Body of pancreas (tissue), 4 donors: ENCODE measurements at regions not wholly inside any gene's neighbourhood (a gene's known extent, or its start where the extent isn't known, plus 50 kb on each side); places are given as distances from the start of the nearest gene placed in this dataset.

Experiments
- ATAC-seq: fragments of 150-250 bp; one replicate; pipeline ENCODE4 v1.9.1; 2016
- DNase-seq, 4 donors: peaks; one replicate each; pipeline ENCODE4 v3.0.0-alpha.2; 2019
- H3K27ac ChIP-seq, 4 donors: fragments of 200-600 bp; sonication (generic); 1 replicate in 3 of 4; 2 replicates in 1 of 4; pipeline versions ENCODE4 v1.5.1 to v1.6.1; 2016 to 2019; ENCODE audit warnings: mild to moderate bottlenecking in 1 of 4, mixed read lengths in 1 of 4, moderate library complexity in 1 of 4
- H3K27me3 ChIP-seq, 2 donors: fragments of 200-600 bp; sonication (generic); one replicate each; pipeline ENCODE4 v1.6.0; 2016; ENCODE audit warnings: mild to moderate bottlenecking in 1 of 2
- H3K36me3 ChIP-seq, 2 donors: fragments of 200-600 bp; sonication (generic); replicated peaks in 1 of 2; 2 replicates each; pipeline ENCODE4 v1.5.1; 2016; ENCODE audit warnings: low read depth in 2 of 2; ENCODE audit not compliant: insufficient read depth in 1 of 2
- H3K4me1 ChIP-seq: fragments of 200-600 bp; sonication (generic); one replicate; pipeline ENCODE4 v1.6.0; 2016
- H3K4me3 ChIP-seq, 2 donors: fragments of 200-600 bp; sonication (generic); 1 replicate in 1 of 2; 2 replicates in 1 of 2; pipeline ENCODE4 v1.5.1; 2016 to 2019
- H3K9me3 ChIP-seq, 3 donors: fragments of 200-600 bp; sonication (generic); 1 replicate in 2 of 3; 2 replicates in 1 of 3; pipeline ENCODE4 v1.5.1; 2016
- POLR2A ChIP-seq, 3 donors: fragments of 450-650 bp; IDR thresholded peaks; one replicate each; pipeline ENCODE4 v1.6.1; 2016; ENCODE audit warnings: antibody characterized with exemption in 3 of 3, mild to moderate bottlenecking in 2 of 3
- WGBS, 2 donors: methylation state at CpG; one replicate each; pipeline ENCODE4 v1.1.5; 2017; 5-methylcytosine and 5-hydroxymethylcytosine counted together
- intact Hi-C: fragments of 100-400 bp; cut with DNase I; formaldehyde crosslinking; loops from one replicate; pipeline ENCODE4 v1.15.1; 2023
- TF ChIP-seq, protein P1 (sequence below), 7 experiments: fragments of 450-650 bp in 4 of 7; fragments of 200-600 bp in 3 of 7; sonication (generic) in 3 of 7; IDR thresholded peaks; one replicate each; pipeline ENCODE4 v1.5.1; 2016 to 2019; ENCODE audit warnings: antibody characterized with exemption in 7 of 7

GRCh38 chr2:7450188-7450832 lies 533.1 kb downstream of the RNF144A start:
- DNase-seq: no peak
- no peaks in the 10 kb centered on the region for H3K4me1 ChIP-seq
- H3K9me3 ChIP-seq: no peaks in the 10 kb centered on the region
- H3K36me3 ChIP-seq: no peaks in the 10 kb centered on the region
- H3K27me3 ChIP-seq: no peaks in the 10 kb centered on the region
- TF ChIP-seq POLR2A (IDR thresholded peaks at IDR 0.05): no peak
- TF ChIP-seq, protein P1, sequence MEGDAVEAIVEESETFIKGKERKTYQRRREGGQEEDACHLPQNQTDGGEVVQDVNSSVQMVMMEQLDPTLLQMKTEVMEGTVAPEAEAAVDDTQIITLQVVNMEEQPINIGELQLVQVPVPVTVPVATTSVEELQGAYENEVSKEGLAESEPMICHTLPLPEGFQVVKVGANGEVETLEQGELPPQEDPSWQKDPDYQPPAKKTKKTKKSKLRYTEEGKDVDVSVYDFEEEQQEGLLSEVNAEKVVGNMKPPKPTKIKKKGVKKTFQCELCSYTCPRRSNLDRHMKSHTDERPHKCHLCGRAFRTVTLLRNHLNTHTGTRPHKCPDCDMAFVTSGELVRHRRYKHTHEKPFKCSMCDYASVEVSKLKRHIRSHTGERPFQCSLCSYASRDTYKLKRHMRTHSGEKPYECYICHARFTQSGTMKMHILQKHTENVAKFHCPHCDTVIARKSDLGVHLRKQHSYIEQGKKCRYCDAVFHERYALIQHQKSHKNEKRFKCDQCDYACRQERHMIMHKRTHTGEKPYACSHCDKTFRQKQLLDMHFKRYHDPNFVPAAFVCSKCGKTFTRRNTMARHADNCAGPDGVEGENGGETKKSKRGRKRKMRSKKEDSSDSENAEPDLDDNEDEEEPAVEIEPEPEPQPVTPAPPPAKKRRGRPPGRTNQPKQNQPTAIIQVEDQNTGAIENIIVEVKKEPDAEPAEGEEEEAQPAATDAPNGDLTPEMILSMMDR (IDR thresholded peaks at IDR 0.05): no peak
- ATAC-seq: no peak
- no peak overlapping the region for H3K27ac ChIP-seq
- intact Hi-C loops: no loop called here
- no peak overlapping the region for H3K4me3 ChIP-seq
- WGBS, 2 donors: 83 to 86% methylated on average over 8 of the region's 8 CpGs

DNA sequence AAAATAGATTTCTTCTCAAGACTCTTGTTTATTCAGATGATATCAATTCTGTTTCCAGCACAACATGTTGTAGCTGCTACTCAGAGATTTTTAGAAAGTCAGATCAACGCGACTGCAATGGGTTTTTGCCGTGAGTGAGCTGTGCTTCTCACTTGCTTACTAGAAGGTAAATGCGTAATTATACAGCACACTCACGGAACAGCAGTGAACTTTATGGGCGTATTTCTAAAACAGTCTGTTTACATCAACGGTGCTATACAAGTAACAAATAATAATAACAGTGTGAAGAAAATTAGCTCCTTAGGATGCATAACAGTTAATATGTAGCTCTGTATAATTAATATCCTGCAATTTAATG lies 533.6 kb downstream of the RNF144A start:
- Histone ChIP-seq H3K4me3 (no peak overlapping the region), H3K9me3 (no peaks in the 10 kb centered on the region), H3K36me3 (no peaks in the 10 kb centered on the region), H3K27me3 (no peaks in the 10 kb centered on the region), H3K27ac (no peak overlapping the region), H3K4me1 (no peaks in the 10 kb centered on the region)
- DNase-seq (no peak), ATAC-seq (no peak)
- intact Hi-C loops: no loop called here
- TF ChIP-seq, protein P1 (IDR thresholded peaks at IDR 0.05): no peak
- no peak for TF ChIP-seq POLR2A (IDR thresholded peaks at IDR 0.05)
- 78 to 81% methylated on average over 7 of the region's 7 CpGs for WGBS, 2 donors

DNA sequence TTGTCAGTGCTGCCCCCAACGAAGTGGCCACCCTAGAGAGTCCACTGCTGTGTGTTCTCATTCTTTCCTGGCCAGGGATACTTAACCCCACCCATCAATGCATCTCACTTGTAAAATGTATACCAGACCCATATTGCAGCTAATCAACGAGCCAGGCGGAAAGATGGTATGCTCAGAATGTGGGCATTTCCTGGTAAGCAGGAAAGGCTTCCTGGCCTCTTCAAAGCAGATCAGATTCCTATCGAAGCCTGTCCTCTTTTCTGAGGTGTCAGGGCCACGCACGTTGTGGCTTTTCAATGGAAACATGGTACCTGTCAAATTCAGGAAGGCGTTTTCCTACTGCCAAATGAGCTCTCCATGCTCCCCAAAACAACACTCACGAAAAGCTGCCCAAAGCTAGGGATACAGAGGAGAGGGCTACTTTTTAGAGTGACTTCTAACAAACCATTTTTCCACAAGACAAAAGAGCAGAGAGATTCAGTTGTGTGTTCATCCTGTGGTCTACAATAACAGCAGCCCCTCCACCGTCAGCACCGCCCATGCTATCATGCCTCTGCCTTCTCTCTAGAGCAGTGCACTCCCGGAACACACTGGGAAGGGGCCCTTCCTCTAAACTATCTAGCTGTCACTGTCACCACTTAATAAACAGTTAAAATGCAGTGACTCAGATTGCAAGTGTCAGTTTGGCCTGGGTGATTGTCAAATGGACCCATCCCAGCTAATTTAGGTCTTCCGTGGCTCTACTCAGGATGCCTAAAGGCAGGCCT lies 535.1 kb downstream of the RNF144A start:
- no peak for DNase-seq
- TF ChIP-seq, protein P1 (IDR thresholded peaks at IDR 0.05): no peak
- TF ChIP-seq POLR2A (IDR thresholded peaks at IDR 0.05): no peak
- Histone ChIP-seq H3K27me3 (no peaks in the 10 kb centered on the region), H3K27ac (no peak overlapping the region), H3K4me3 (no peak overlapping the region), H3K36me3 (no peaks in the 10 kb centered on the region), H3K9me3 (no peaks in the 10 kb centered on the region), H3K4me1 (no peaks in the 10 kb centered on the region)
- intact Hi-C loops: no loop called here
- no peak for ATAC-seq
- 66 to 72% methylated on average over 12 of the region's 12 CpGs for WGBS, 2 donors

DNA sequence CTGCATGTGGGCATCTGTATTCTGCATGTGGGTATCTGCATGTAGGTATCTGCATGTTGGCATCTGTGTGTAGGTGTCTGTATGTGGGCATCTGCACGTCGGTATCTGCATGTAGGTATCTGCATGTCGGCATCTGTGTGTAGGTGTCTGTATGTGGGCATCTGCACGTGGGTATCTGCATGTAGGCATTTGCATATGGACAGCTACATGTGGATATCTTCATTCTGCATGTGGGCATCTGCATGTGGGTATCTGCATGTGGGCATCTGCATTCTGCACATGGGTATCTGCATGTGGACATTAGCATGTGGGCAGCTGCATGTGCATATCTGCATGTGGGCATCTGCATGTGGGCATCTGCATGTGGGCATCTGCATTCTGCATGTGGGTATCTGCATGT lies 537.4 kb downstream of the RNF144A start:
- Histone ChIP-seq H3K4me3 (no peak overlapping the region), H3K36me3 (no peaks in the 10 kb centered on the region), H3K4me1 (no peaks in the 10 kb centered on the region), H3K9me3 (no peaks in the 10 kb centered on the region), H3K27me3 (no peaks in the 10 kb centered on the region), H3K27ac (no peak overlapping the region)
- 66 to 68% methylated on average over 4 of the region's 4 CpGs for WGBS, 2 donors
- TF ChIP-seq POLR2A (IDR thresholded peaks at IDR 0.05): no peak
- TF ChIP-seq, protein P1 (IDR thresholded peaks at IDR 0.05): no peak
- DNase-seq: no peak
- ATAC-seq: no peak
- intact Hi-C loops: no loop called here

DNA sequence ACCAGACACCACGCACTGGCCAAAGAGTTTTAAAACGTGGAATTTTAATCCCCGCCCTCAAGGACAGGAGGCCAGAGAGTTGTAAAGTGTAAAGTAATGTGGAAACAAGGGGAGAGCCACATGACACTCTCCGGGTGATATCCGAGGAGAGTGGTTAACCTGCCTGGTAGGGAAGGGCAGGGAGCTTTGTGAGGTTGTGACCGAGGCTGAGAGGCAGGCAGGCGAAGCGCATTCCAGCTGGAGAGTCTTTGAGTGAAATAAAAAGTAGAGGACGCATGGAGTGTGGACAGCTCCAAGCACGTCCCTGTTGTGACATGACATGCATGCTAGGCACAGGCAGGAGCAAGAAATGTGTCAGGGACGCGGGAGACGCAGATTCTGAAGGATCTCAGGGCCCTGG lies 539.5 kb downstream of the RNF144A start:
- TF ChIP-seq POLR2A (IDR thresholded peaks at IDR 0.05): no peak
- TF ChIP-seq, protein P1 (IDR thresholded peaks at IDR 0.05): no peak
- intact Hi-C loops: no loop called here
- Histone ChIP-seq H3K36me3 (no peaks in the 10 kb centered on the region), H3K27ac (no peak overlapping the region), H3K9me3 (no peaks in the 10 kb centered on the region), H3K27me3 (no peaks in the 10 kb centered on the region), H3K4me3 (no peak overlapping the region), H3K4me1 (no peaks in the 10 kb centered on the region)
- ATAC-seq: no peak
- 49 to 53% methylated on average over 13 of the region's 13 CpGs for WGBS, 2 donors
- no peak for DNase-seq
